Thymus (tissue), 11 donors: ENCODE measurements at regions not wholly inside any gene's neighbourhood (a gene's known extent, or its start where the extent isn't known, plus 50 kb on each side); places are given as distances from the start of the nearest gene placed in this dataset.
A peak's percentile ranks its signal among the peaks of the same experiment; 100 is the strongest.

Experiments
- DNase-seq, 9 donors: peaks; one replicate each; pipeline ENCODE4 v3.0.0-alpha.2; 2013; ENCODE audit warnings: low spot score in 9 of 9, low read depth in 6 of 9, missing footprints in 1 of 9
- H3K27ac ChIP-seq, 2 donors: one replicate each; pipeline ENCODE4 v1.5.1; 2013; ENCODE audit warnings: control low read depth in 1 of 2, low read depth in 1 of 2, low read length in 1 of 2, mild to moderate bottlenecking in 1 of 2, moderate library complexity in 1 of 2
- H3K27me3 ChIP-seq, 2 donors: one replicate each; pipeline ENCODE4 v1.5.1; 2013; ENCODE audit warnings: low read length in 1 of 2; ENCODE audit not compliant: control insufficient read depth in 2 of 2, insufficient read depth in 1 of 2
- H3K36me3 ChIP-seq, 2 donors: one replicate each; pipeline ENCODE4 v1.5.1; 2013; ENCODE audit warnings: low read length in 1 of 2, mild to moderate bottlenecking in 1 of 2, moderate library complexity in 1 of 2; ENCODE audit not compliant: control insufficient read depth in 2 of 2, insufficient read depth in 2 of 2
- H3K4me1 ChIP-seq, 2 donors: one replicate each; pipeline ENCODE4 v1.5.1; 2013; ENCODE audit warnings: low read length in 2 of 2; ENCODE audit not compliant: control insufficient read depth in 2 of 2, insufficient read depth in 2 of 2
- H3K4me3 ChIP-seq, 2 donors: one replicate each; pipeline ENCODE4 v1.5.1; 2013; ENCODE audit warnings: low read length in 2 of 2, control low read depth in 1 of 2, mild to moderate bottlenecking in 1 of 2
- H3K9me3 ChIP-seq, 2 donors: one replicate each; pipeline ENCODE4 v1.5.1; 2013; ENCODE audit warnings: low read length in 1 of 2, mild to moderate bottlenecking in 1 of 2; ENCODE audit not compliant: control insufficient read depth in 2 of 2, insufficient read depth in 1 of 2
- WGBS: extraction: QIAGEN DNeasy Blood & Tissue Kit; methylation state at CpG from one replicate; pipeline ENCODE4 v1.1.7; 2013; 5-methylcytosine and 5-hydroxymethylcytosine counted together
- donor health status: healthy.

DNA sequence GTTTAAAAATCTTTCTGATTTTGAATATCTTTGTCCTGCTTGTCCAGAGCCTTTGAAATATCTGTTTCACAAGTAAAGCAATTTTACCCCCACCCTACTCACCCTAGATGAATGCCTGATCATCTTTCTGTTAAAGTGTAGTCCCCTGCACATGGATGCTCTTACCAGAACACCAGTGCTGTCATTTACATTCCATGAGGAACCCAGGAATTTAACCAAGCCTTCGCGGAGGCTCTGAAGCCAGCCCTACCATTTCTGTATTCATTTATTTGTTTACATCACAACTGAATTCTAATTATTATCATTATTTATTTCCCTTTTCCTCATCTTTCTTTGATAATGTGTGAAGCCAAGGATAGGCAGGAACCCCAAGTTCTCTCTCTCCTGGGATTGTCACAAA is 167.8 kb upstream of the MYO3A start:
- Histone ChIP-seq H3K9me3 (no peaks in the 10 kb centered on the region), H3K27me3 (peaks cover 0 to 2% of the 10 kb centered on the region in 2 donors), H3K27ac (no peak overlapping the region), H3K4me3 (no peak overlapping the region), H3K36me3 (no peaks in the 10 kb centered on the region), H3K4me1 (no peaks in the 10 kb centered on the region)
- DNase-seq: no peak
- WGBS: 58% methylated on average over 2 of the region's 2 CpGs

DNA sequence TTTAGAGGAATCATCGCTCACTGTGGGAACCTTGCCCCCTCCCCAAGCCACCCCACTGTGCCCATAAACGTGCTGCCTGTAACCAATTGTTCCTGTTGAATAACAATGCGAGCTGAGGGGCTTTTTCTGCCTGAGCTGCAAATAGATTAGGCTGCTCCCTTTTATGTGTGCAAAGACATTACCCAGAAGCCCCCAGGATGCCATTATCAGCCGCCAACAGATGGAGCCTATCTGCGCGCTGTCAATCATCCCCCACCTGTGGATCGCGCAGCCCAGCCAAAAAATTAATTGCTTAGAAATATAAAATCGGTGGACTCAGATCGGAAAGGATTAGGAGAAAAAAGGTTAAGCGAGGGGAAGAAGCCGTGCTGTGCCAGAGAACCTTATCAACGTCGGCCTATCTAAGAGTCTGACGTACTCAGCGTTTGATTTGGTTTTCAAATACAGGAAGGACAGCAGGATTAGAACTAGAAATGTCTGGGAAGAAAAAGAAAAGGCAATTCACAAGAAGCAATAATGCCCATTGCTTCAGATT is 167.3 kb upstream of the MYO3A start:
- Histone ChIP-seq H3K27me3 (peaks cover 0 to 2% of the 10 kb centered on the region in 2 donors), H3K36me3 (no peaks in the 10 kb centered on the region), H3K27ac (no peak overlapping the region), H3K4me1 (no peaks in the 10 kb centered on the region), H3K4me3 (no peak overlapping the region), H3K9me3 (no peaks in the 10 kb centered on the region)
- WGBS: 9% methylated on average over 16 of the region's 16 CpGs
- peak in 2 of 9 donors; percentile 11 to 19 for DNase-seq

DNA sequence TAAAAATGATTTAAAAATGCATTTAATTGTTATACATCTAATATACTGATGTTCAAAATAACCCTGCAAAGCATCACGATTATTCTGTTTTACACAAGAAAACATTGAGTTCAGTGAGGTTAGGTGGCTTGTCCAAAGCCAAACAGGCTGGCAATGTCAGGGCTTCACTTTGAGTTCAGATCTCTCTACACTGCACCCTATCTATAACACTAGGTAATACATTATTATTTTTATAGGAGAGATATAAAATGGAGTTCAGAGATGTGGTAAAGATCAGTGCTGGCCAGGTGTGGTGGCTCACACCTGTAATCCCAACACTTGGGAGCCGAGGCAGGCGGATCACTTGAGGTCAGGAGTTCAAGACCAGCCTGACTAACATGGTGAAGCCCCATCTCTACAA is 165.9 kb upstream of the MYO3A start:
- no peak overlapping the region for H3K27ac ChIP-seq
- no peaks in the 10 kb centered on the region for H3K36me3 ChIP-seq
- H3K4me1 ChIP-seq: no peaks in the 10 kb centered on the region
- peaks cover 0 to 2% of the 10 kb centered on the region in 2 donors for H3K27me3 ChIP-seq
- H3K9me3 ChIP-seq: no peaks in the 10 kb centered on the region
- whole genome bisulfite sequencing: 93% methylated on average over 3 of the region's 3 CpGs
- DNase-seq: no peak
- no peak overlapping the region for H3K4me3 ChIP-seq

DNA sequence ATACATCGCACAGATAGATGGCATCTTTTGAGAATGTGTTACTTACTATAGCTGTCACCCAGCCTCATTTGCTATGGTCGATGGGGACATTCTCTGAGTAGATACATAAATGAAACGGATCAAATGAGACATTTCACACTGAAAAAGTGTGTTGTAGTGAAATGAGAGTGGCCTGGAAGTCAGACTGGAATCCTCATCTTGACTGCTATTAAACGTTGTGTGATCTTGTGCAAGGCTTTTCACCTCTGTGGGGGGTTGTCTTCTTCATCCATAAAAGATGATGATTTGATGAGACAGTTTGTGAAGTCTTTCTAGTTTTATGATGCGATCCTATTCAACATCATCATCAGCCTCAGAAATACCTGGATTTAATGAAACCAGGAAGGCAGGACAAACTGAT is 155.4 kb upstream of the MYO3A start:
- H3K36me3 ChIP-seq: no peaks in the 10 kb centered on the region
- no peak overlapping the region for H3K4me3 ChIP-seq
- no peak for DNase-seq
- no peak overlapping the region for H3K27ac ChIP-seq
- no peaks in the 10 kb centered on the region for H3K4me1 ChIP-seq
- no peaks in the 10 kb centered on the region for H3K9me3 ChIP-seq
- 93% methylated on average over 5 of the region's 5 CpGs for WGBS
- H3K27me3 ChIP-seq: no peaks in the 10 kb centered on the region

DNA sequence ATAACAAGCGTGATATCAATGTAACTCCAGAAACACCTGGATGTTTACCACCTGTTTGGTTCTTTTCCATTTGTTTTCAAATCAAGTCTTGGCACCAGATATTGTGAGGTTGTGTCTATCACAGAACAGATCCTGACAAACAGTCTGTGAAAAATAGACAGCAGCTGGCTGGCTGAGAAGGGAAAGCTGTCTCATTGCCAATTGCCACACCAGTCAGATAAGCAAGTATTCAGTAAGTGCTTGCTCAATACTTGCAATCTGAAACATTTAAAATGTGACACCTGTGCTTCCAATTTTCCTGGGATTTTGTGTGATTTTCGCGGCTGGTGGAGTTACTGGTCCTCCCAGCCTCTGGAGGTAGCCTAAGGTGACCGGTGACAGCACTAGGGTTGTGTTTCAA is 147.9 kb upstream of the MYO3A start:
- no peaks in the 10 kb centered on the region for H3K27me3 ChIP-seq
- peak in 1 of 9 donors; percentile 3 for DNase-seq
- H3K36me3 ChIP-seq: no peaks in the 10 kb centered on the region
- H3K4me1 ChIP-seq: no peaks in the 10 kb centered on the region
- WGBS: 89% methylated on average over 4 of the region's 4 CpGs
- no peaks in the 10 kb centered on the region for H3K9me3 ChIP-seq
- H3K4me3 ChIP-seq: no peak overlapping the region
- no peak overlapping the region for H3K27ac ChIP-seq

DNA sequence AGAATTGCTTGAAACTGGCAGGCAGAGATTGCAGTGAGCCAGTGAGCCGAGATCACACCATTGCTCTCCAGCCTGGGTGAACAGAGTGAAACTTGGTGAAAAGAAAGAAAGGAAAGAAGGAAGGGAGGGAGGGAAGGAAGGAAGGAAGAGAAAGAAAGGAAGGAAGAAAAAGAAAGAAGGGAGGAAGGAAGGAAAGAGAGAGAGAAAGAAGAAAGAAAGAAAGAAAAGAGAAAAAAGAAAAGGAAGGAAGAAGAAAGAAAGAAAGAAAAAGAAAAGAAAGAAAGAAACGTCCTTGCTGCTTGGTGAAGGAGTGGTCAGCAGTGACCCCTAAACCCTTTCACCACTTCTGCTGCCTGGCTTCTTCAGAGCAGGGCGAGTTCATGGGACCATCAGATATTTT is 147.1 kb upstream of the MYO3A start:
- Histone ChIP-seq H3K27ac (no peak overlapping the region), H3K4me1 (no peaks in the 10 kb centered on the region), H3K27me3 (no peaks in the 10 kb centered on the region), H3K36me3 (no peaks in the 10 kb centered on the region), H3K9me3 (no peaks in the 10 kb centered on the region), H3K4me3 (no peak overlapping the region)
- WGBS: 83% methylated on average over 3 of the region's 3 CpGs
- no peak for DNase-seq

DNA sequence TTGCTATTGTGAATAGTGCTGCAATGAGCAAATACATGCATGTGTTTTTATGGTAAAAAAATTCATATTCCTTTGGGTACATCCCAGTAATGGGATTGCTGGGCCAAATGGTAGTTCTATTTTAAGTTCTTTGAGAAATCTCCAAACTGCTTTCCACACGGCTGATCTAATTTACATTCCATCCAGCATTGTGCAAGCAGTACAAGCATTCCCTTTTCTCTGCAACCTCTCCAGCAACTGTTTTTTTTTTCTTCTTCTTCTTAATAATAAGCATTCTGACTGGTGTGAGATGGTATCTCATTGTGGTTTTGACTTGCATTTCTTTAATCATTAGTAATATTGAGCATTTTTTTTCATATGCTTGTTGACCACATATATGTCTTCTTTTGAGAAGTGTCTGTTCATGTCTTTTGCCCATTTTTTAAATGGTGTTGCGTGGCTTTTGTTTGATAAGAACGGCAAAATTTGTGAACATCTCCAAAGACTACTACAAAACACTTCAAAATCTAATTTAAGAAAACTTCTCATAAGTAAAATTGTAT is 136.1 kb upstream of the MYO3A start:
- Histone ChIP-seq H3K4me3 (no peak overlapping the region), H3K9me3 (no peaks in the 10 kb centered on the region), H3K27me3 (no peaks in the 10 kb centered on the region), H3K27ac (no peak overlapping the region), H3K36me3 (no peaks in the 10 kb centered on the region), H3K4me1 (no peaks in the 10 kb centered on the region)
- no peak for DNase-seq
- WGBS: 98% methylated on average over 3 of the region's 3 CpGs

DNA sequence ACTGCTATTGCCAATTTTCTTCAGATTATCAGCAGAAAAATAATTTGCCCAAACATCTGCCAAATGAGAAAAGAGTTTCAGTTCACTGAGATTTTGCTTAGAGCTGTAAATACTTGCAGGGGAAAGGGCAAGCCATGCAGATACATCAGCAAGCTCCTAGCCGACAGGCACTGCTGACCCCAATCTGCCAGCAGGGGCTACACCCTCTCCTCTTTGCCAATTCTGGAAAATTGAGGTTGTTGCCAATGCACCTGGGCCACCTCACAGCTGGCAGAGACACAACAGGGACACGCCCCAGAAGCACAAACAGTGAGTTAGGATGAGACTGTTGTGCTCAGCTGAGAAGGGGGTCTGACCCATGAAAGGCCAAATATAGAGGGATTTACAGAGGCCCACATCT is 129.5 kb upstream of the MYO3A start:
- Histone ChIP-seq H3K4me1 (no peaks in the 10 kb centered on the region), H3K36me3 (no peaks in the 10 kb centered on the region), H3K9me3 (no peaks in the 10 kb centered on the region), H3K27me3 (no peaks in the 10 kb centered on the region), H3K4me3 (no peak overlapping the region), H3K27ac (no peak overlapping the region)
- 74% methylated on average over 2 of the region's 2 CpGs for WGBS
- DNase-seq: no peak

DNA sequence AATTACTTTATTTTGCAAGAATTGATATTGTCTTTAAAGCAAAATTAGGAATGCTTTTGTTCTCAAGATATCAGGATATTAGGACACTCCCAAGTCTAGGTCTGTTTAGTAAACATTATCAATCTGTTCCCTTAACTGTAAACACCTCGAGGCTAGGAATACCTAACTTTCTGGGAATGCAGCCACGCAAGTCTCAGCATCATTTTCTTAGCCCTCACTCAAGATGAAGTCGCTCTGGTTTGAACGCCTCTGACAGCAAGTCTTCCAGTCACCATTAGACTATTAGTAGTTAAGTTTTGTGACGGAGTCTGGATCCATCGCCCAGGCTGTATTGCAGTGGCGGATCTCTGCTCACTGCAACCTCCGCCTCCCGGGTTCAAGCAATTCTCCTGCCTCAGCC is 128.0 kb upstream of the MYO3A start:
- Histone ChIP-seq H3K27me3 (no peaks in the 10 kb centered on the region), H3K4me3 (no peak overlapping the region), H3K27ac (no peak overlapping the region), H3K9me3 (no peaks in the 10 kb centered on the region), H3K4me1 (no peaks in the 10 kb centered on the region), H3K36me3 (no peaks in the 10 kb centered on the region)
- 96% methylated on average over 9 of the region's 9 CpGs for WGBS
- DNase-seq: no peak

DNA sequence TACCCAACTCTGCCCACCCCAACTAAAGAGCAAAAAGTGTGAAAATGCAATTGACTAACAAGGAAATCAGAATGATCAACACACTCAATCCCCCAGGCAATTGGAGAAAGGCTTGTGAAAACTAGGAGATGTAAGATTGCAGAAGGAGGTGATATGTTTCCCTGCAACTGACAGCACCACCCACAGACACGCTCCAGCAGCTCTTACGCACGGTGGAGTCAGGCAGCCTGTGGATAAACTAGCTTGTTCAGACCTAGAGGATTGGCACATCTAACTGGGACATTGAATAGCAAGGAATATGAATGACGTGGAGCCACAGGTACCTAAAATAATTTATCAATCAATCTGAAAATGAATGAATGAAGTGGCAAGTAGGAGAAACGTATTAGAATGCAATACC is 125.7 kb upstream of the MYO3A start:
- H3K27ac ChIP-seq: no peak overlapping the region
- 88% methylated on average over 5 of the region's 5 CpGs for whole genome bisulfite sequencing

More for the DNA sequence above, 125.7 kb upstream of the MYO3A start:
- no peaks in the 10 kb centered on the region for H3K27me3 ChIP-seq
- no peak for DNase-seq
- no peak overlapping the region for H3K4me3 ChIP-seq
- H3K4me1 ChIP-seq: no peaks in the 10 kb centered on the region
- no peaks in the 10 kb centered on the region for H3K36me3 ChIP-seq
- H3K9me3 ChIP-seq: no peaks in the 10 kb centered on the region
